HUES48 (cell line): ENCODE measurements at regions not wholly inside any gene's neighbourhood (a gene's known extent, or its start where the extent isn't known, plus 50 kb on each side); places are given as distances from the start of the nearest gene placed in this dataset.
"Not testable (repeated sequence)": the region's sequence is repeated elsewhere in the genome, so short reads cannot be mapped to it uniquely, and the experiment has no call there.

Experiments used
- H3K27ac ChIP-seq: one replicate; pipeline ENCODE4 v1.7.0; 2013; ENCODE audit warnings: low read depth, low read length, inconsistent platforms
- H3K27me3 ChIP-seq: 2 replicates; pipeline ENCODE4 v1.6.1; 2013; ENCODE audit warnings: mild to moderate bottlenecking, low read length; ENCODE audit not compliant: control insufficient read depth, insufficient read depth
- H3K36me3 ChIP-seq: 2 replicates; pipeline ENCODE4 v1.6.1; 2013; ENCODE audit warnings: low read length; ENCODE audit not compliant: control insufficient read depth, insufficient read depth
- H3K4me1 ChIP-seq: 2 replicates; pipeline ENCODE4 v1.6.1; 2013; ENCODE audit warnings: mild to moderate bottlenecking, low read length; ENCODE audit not compliant: control insufficient read depth, insufficient read depth
- H3K4me3 ChIP-seq: 2 replicates; pipeline ENCODE4 v1.5.1; 2013; ENCODE audit warnings: mild to moderate bottlenecking, low read depth, low read length
- H3K9ac ChIP-seq: 2 replicates; pipeline ENCODE4 v1.6.1; 2013; ENCODE audit warnings: mild to moderate bottlenecking, low read depth, low read length, moderate library complexity
- H3K9me3 ChIP-seq: 2 replicates; pipeline ENCODE4 v1.6.1; 2013; ENCODE audit warnings: low read length; ENCODE audit not compliant: control insufficient read depth, insufficient read depth

GRCh38 chr20:55656231-55656775 lies 349.0 kb downstream of the CBLN4 start:
- Histone ChIP-seq H3K27me3 (no peaks in the 10 kb centered on the region), H3K9ac (no peak overlapping the region), H3K4me3 (no peak overlapping the region), H3K36me3 (no peaks in the 10 kb centered on the region), H3K9me3 (no peaks in the 10 kb centered on the region), H3K4me1 (peaks cover 14% of the 10 kb centered on the region), H3K27ac (no peak overlapping the region)

GRCh38 chr20:55650657-55651360 lies 354.5 kb downstream of the CBLN4 start:
- Histone ChIP-seq H3K27ac (no peak overlapping the region), H3K9ac (no peak overlapping the region), H3K9me3 (no peaks in the 10 kb centered on the region), H3K4me1 (peaks cover 9% of the 10 kb centered on the region; the same call in 1 of the 2 replicates), H3K4me3 (no peak overlapping the region), H3K36me3 (no peaks in the 10 kb centered on the region), H3K27me3 (no peaks in the 10 kb centered on the region)

- Histone ChIP-seq H3K4me3 (no peak overlapping the region), H3K9ac (no peak overlapping the region), H3K9me3 (no peaks in the 10 kb centered on the region), H3K36me3 (no peaks in the 10 kb centered on the region), H3K27me3 (no peaks in the 10 kb centered on the region), H3K27ac (no peak overlapping the region), H3K4me1 (peaks cover 6% of the 10 kb centered on the region; the same call in 1 of the 2 replicates)
These were observed 356.1 kb downstream of the CBLN4 start for GRCh38 chr20:55649254-55649653.

GRCh38 chr20:55646851-55647250 lies 358.5 kb downstream of the CBLN4 start:
- no peaks in the 10 kb centered on the region for H3K36me3 ChIP-seq
- no peak overlapping the region for H3K4me3 ChIP-seq
- H3K27ac ChIP-seq, result no peak overlapping the region
- no peaks in the 10 kb centered on the region for H3K27me3 ChIP-seq
- H3K9ac ChIP-seq, result no peak overlapping the region
- no peaks in the 10 kb centered on the region for H3K9me3 ChIP-seq
- peaks cover 6% of the 10 kb centered on the region; the same call in 1 of the 2 replicates for H3K4me1 ChIP-seq

GRCh38 chr20:55641497-55641896 lies 363.8 kb downstream of the CBLN4 start:
- no peak overlapping the region for H3K9ac ChIP-seq
- no peaks in the 10 kb centered on the region for H3K4me1 ChIP-seq
- H3K4me3 ChIP-seq, result no peak overlapping the region
- no peaks in the 10 kb centered on the region for H3K36me3 ChIP-seq
- H3K9me3 ChIP-seq, result no peaks in the 10 kb centered on the region
- H3K27me3 ChIP-seq, result no peaks in the 10 kb centered on the region
- no peak overlapping the region for H3K27ac ChIP-seq

GRCh38 chr20:55635870-55636269 lies 369.4 kb downstream of the CBLN4 start:
- Histone ChIP-seq H3K4me1 (peaks cover 6% of the 10 kb centered on the region), H3K27me3 (no peaks in the 10 kb centered on the region), H3K4me3 (no peak overlapping the region), H3K9me3 (no peaks in the 10 kb centered on the region), H3K27ac (no peak overlapping the region), H3K36me3 (no peaks in the 10 kb centered on the region), H3K9ac (no peak overlapping the region)

- Histone ChIP-seq H3K9me3 (no peaks in the 10 kb centered on the region), H3K36me3 (no peaks in the 10 kb centered on the region), H3K27me3 (no peaks in the 10 kb centered on the region), H3K4me3 (no peak overlapping the region), H3K27ac (peak overlapping the region; percentile 3), H3K9ac (no peak overlapping the region), H3K4me1 (peaks cover 6% of the 10 kb centered on the region)
These were observed 372.7 kb downstream of the CBLN4 start for GRCh38 chr20:55632592-55632991.

- not testable (repeated sequence) for H3K36me3 ChIP-seq, H3K27me3 ChIP-seq, H3K9ac ChIP-seq
These were observed 376.2 kb downstream of the CBLN4 start for GRCh38 chr20:55629143-55629542.

GRCh38 chr20:55626716-55627115 lies 378.6 kb downstream of the CBLN4 start:
- Histone ChIP-seq H3K4me3 (no peak overlapping the region), H3K27me3 (no peaks in the 10 kb centered on the region), H3K27ac (no peak overlapping the region), H3K9me3 (0 out of 2 replicates have a peak, but pooled peaks cover under 1% of the 10 kb centered on the region), H3K36me3 (no peaks in the 10 kb centered on the region), H3K4me1 (no peaks in the 10 kb centered on the region), H3K9ac (no peak overlapping the region)

More at GRCh38 chr20:55629143-55629542, 376.2 kb downstream of the CBLN4 start:
- not testable (repeated sequence) for H3K27ac ChIP-seq, H3K4me1 ChIP-seq, H3K4me3 ChIP-seq, H3K9me3 ChIP-seq

GRCh38 chr20:55616367-55616766 lies 389.0 kb downstream of the CBLN4 start:
- Histone ChIP-seq H3K27me3 (no peaks in the 10 kb centered on the region), H3K4me1 (peaks cover 6% of the 10 kb centered on the region), H3K9ac (no peak overlapping the region), H3K4me3 (no peak overlapping the region), H3K27ac (no peak overlapping the region), H3K9me3 (peaks cover 8% of the 10 kb centered on the region), H3K36me3 (no peaks in the 10 kb centered on the region)

GRCh38 chr20:55615818-55616217 lies 389.5 kb downstream of the CBLN4 start:
- Histone ChIP-seq H3K36me3 (no peaks in the 10 kb centered on the region), H3K9me3 (peaks cover 3% of the 10 kb centered on the region; the same call in 1 of the 2 replicates), H3K4me1 (peaks cover 6% of the 10 kb centered on the region), H3K9ac (no peak overlapping the region), H3K4me3 (no peak overlapping the region), H3K27me3 (no peaks in the 10 kb centered on the region), H3K27ac (no peak overlapping the region)
